Breast epithelium (tissue), 4 donors: ENCODE measurements at regions not wholly inside any gene's neighbourhood (a gene's known extent, or its start where the extent isn't known, plus 50 kb on each side); places are given as distances from the start of the nearest gene placed in this dataset.

Source experiments
- DNase-seq, 2 donors: peaks; one replicate each; pipeline ENCODE4 v3.0.0-alpha.2; 2019; ENCODE audit warnings: low spot score in 2 of 2
- H3K27ac ChIP-seq, 2 donors: fragments of 200-600 bp; sonication (generic) in 1 of 2; one replicate each; pipeline ENCODE4 v1.5.1; 2016 to 2019; ENCODE audit warnings: mild to moderate bottlenecking in 1 of 2
- H3K27me3 ChIP-seq, 2 donors: fragments of 200-600 bp; sonication (generic) in 1 of 2; one replicate each; pipeline versions ENCODE4 v1.5.1 to v1.6.0; 2017 to 2019; ENCODE audit warnings: control low read depth in 1 of 2, mild to moderate bottlenecking in 1 of 2
- H3K36me3 ChIP-seq: fragments of 200-600 bp; one replicate; pipeline ENCODE4 v1.5.1; 2019
- H3K4me1 ChIP-seq, 2 donors: fragments of 200-600 bp; sonication (generic); one replicate each; pipeline ENCODE4 v1.5.1; 2016 to 2019; ENCODE audit warnings: control low read depth in 1 of 2
- H3K4me3 ChIP-seq, 3 donors: fragments of 200-600 bp; sonication (generic); 1 replicate in 2 of 3; 2 replicates in 1 of 3; pipeline ENCODE4 v1.5.1; 2016 to 2019; ENCODE audit warnings: mild to moderate bottlenecking in 3 of 3, moderate library complexity in 2 of 3
- H3K9me3 ChIP-seq, 2 donors: fragments of 200-600 bp; sonication (generic) in 1 of 2; one replicate each; pipeline ENCODE4 v1.5.1; 2016 to 2019; ENCODE audit warnings: control low read depth in 1 of 2
- CTCF ChIP-seq, 3 donors: fragments of 450-650 bp; IDR thresholded peaks; one replicate each; pipeline ENCODE4 v1.5.1; 2016 to 2017; ENCODE audit warnings: antibody characterized with exemption in 3 of 3, mild to moderate bottlenecking in 3 of 3, moderate library complexity in 3 of 3
- POLR2A ChIP-seq: fragments of 450-650 bp; IDR thresholded peaks from one replicate; pipeline ENCODE4 v1.6.1; 2016; ENCODE audit warnings: antibody characterized with exemption, mild to moderate bottlenecking, moderate library complexity
- POLR2AphosphoS5 ChIP-seq, 3 donors: sonication (generic); formaldehyde crosslinking; IDR thresholded peaks; one replicate each; pipeline ENCODE4 v1.6.1; 2017; ENCODE audit warnings: antibody characterized with exemption in 3 of 3
- intact Hi-C: fragments of 100-400 bp; cut with DNase I; formaldehyde crosslinking; loops from one replicate; pipeline ENCODE4 v1.15.1; 2023; ENCODE audit warnings: low total_unique reads

DNA sequence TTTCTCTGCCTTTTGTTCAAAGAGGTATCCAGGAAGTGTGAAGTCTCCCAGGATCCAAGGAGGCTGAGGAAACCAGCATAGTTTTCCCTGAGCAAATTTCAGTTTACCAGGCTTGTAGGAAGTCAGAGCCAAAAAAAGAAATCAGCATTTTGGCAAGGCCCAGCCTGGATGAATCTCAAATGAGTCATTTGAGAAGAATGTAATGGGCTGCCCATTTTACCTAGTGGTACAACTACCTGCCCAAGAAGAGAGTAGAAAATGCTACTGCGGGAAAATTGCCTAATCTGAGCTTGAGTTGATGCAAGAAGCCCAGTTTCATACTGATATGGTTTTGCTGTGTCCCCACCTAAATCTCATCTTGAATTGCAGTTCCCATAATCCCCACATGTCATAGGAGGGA, 284.1 kb upstream of the ZNF507 start:
- H3K36me3 ChIP-seq, result no peaks in the 10 kb centered on the region

DNA sequence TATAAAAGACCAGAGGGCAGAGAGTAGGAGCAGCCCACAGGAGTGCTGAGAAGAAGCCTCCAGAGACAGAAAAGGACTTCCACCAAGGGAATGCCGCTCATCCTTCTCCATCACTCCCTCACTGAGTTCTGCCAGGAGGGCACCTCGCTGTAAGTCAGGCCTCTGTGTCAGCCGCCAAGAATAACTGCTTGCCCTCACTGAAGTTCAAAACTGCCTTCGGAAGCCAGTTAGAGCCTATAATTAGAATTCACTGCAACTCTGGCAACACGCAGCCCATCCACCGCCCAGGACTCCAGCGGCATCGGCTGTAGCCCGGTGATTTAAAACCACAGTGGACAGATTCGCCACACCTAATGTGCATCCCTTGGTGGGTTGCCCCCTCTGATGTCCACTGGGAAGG, 281.8 kb upstream of the ZNF507 start:
- Histone ChIP-seq H3K27me3 (no peaks in the 10 kb centered on the region), H3K36me3 (no peaks in the 10 kb centered on the region), H3K9me3 (no peaks in the 10 kb centered on the region), H3K4me1 (no peaks in the 10 kb centered on the region), H3K27ac (no peak overlapping the region), H3K4me3 (no peak overlapping the region)
- DNase-seq, result no peak
- no peak for TF ChIP-seq POLR2AphosphoS5 (IDR thresholded peaks at IDR 0.05)
- no peak for TF ChIP-seq POLR2A
- TF ChIP-seq CTCF (IDR thresholded peaks at IDR 0.05), result no peak
- intact Hi-C loops, result no loop called here

More for the DNA sequence above, 284.1 kb upstream of the ZNF507 start:
- H3K4me3 ChIP-seq, result no peak overlapping the region
- intact Hi-C loops, result no loop called here
- no peaks in the 10 kb centered on the region for H3K27me3 ChIP-seq
- H3K9me3 ChIP-seq, result no peaks in the 10 kb centered on the region
- no peak for TF ChIP-seq POLR2AphosphoS5 (IDR thresholded peaks at IDR 0.05)
- no peak for TF ChIP-seq POLR2A
- TF ChIP-seq CTCF (IDR thresholded peaks at IDR 0.05), result no peak
- DNase-seq, result peak in 1 of 2 donors; percentile 27
- H3K27ac ChIP-seq, result no peak overlapping the region
- no peaks in the 10 kb centered on the region for H3K4me1 ChIP-seq

DNA sequence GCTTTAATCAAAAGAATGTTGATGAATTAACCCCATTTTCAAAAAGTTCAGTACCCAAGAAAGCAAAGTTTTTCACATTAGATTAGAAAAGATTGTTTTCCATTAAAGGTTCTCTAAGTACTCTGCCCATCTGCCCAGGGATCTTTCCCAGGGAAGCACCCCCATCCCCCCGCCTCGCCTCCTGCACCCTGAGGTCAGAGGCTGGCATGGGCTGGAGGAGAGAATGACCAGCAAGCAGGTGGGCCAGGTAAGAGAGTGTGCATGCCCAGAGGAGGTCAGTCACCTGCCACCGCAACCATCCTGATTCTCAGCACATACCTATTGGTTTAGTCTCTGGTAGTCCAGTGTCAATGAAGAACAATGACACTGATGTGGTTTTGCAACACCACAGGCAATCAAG, 279.4 kb upstream of the ZNF507 start:
- H3K4me3 ChIP-seq, result no peak overlapping the region
- H3K4me1 ChIP-seq, result no peaks in the 10 kb centered on the region
- no peak overlapping the region for H3K27ac ChIP-seq
- H3K9me3 ChIP-seq, result no peaks in the 10 kb centered on the region
- DNase-seq, result no peak
- intact Hi-C loops, result no loop called here
- H3K36me3 ChIP-seq, result no peaks in the 10 kb centered on the region
- TF ChIP-seq POLR2AphosphoS5 (IDR thresholded peaks at IDR 0.05) (no peak), CTCF (IDR thresholded peaks at IDR 0.05) (no peak), POLR2A (no peak)
- H3K27me3 ChIP-seq, result no peaks in the 10 kb centered on the region

DNA sequence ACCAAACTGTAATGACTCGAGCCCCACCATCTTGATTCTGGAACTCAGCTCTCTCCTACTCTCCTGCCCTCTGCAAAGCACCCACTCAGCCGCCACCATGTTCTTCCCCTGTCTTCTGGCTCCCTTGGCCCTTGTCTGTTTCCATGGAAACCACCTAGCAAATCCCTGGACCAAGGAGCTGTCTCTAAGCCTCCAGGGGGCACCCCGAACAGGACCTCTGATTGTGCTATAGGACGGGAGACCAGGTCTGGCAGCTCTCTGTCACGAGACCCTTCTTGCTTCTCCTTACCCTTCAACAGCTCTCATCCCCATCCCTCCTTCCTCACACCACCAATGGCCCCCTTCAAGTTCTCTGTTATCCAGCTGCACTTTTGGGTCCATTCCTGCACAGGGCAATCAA, 277.7 kb upstream of the ZNF507 start:
- no peak for DNase-seq
- intact Hi-C loops, result no loop called here
- H3K4me3 ChIP-seq, result no peak overlapping the region
- no peak for TF ChIP-seq POLR2A
- H3K27me3 ChIP-seq, result no peaks in the 10 kb centered on the region
- H3K27ac ChIP-seq, result no peak overlapping the region
- H3K4me1 ChIP-seq, result no peaks in the 10 kb centered on the region
- H3K9me3 ChIP-seq, result no peaks in the 10 kb centered on the region
- no peaks in the 10 kb centered on the region for H3K36me3 ChIP-seq

DNA sequence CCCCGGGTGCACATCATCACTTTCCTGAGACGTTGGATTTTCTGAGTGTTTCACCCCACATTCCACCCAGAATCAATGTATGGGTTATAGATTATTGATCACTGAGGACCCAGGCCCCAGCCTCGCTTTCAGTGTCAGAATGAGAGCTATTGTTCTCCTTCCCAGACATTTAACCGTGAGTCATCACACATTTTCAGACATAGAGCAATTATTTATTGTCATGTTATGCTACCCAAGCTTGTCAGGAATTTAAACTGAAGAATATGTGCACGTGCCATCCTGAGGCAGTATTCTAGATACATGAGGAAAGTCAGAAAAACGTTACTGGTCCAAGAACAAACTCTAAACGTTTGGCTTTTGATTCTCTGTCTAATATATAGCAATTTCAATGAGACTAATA, 276.6 kb upstream of the ZNF507 start:
- no peaks in the 10 kb centered on the region for H3K4me1 ChIP-seq
- no peak for DNase-seq
- no peaks in the 10 kb centered on the region for H3K27me3 ChIP-seq
- intact Hi-C loops, result no loop called here
- TF ChIP-seq POLR2AphosphoS5 (IDR thresholded peaks at IDR 0.05) (no peak), CTCF (IDR thresholded peaks at IDR 0.05) (no peak), POLR2A (no peak)
- no peak overlapping the region for H3K27ac ChIP-seq
- no peak overlapping the region for H3K4me3 ChIP-seq
- H3K9me3 ChIP-seq, result no peaks in the 10 kb centered on the region
- H3K36me3 ChIP-seq, result no peaks in the 10 kb centered on the region

DNA sequence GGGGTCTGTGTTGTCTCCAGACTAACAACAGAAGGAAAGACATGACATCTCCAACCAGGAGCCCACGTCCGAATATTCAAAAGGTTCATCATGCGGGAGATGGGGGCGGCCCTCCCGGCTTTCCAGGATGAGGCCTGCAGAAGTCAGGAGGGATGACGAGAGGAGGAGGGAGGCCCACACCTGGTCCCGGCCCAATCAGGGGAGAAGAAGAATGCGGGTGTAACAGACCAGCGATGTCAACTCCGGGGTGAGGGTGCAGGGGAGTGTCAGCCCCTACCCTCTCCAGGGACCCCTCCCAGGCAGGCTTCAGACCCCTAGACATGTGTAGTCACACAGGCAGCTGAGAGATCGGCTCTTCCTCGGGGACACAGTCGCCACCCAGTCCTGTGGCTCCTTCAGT, 275.3 kb upstream of the ZNF507 start:
- Histone ChIP-seq H3K27me3 (no peaks in the 10 kb centered on the region), H3K27ac (no peak overlapping the region), H3K4me1 (no peaks in the 10 kb centered on the region), H3K4me3 (no peak overlapping the region), H3K36me3 (no peaks in the 10 kb centered on the region), H3K9me3 (no peaks in the 10 kb centered on the region)
- intact Hi-C loops, result no loop called here
- DNase-seq, result no peak
- no peak for TF ChIP-seq POLR2AphosphoS5 (IDR thresholded peaks at IDR 0.05)
- no peak for TF ChIP-seq POLR2A
- TF ChIP-seq CTCF (IDR thresholded peaks at IDR 0.05), result no peak
